GM23338 (cell line): ENCODE measurements at regions not wholly inside any gene's neighbourhood (a gene's known extent, or its start where the extent isn't known, plus 50 kb on each side); places are given as distances from the start of the nearest gene placed in this dataset.

Experiments
- EZH2 ChIP-seq: fragments of 200-600 bp; sonication (generic); IDR thresholded peaks from one replicate; pipeline ENCODE4 v1.8.0; 2017; ENCODE audit warnings: antibody characterized with exemption, mild to moderate bottlenecking, low read depth; ENCODE audit not compliant: unreplicated experiment
- EZH2phosphoT487 ChIP-seq: fragments of 200-600 bp; sonication (generic); IDR thresholded peaks from one replicate; pipeline ENCODE4 v1.8.1; 2018; ENCODE audit warnings: antibody characterized with exemption; ENCODE audit not compliant: unreplicated experiment
- POLR2AphosphoS5 ChIP-seq: IDR thresholded peaks from 2 replicates; pipeline ENCODE4 v1.6.1; 2016; ENCODE audit warnings: antibody characterized with exemption, low read depth
- TF ChIP-seq, protein P1 (sequence below), 2 experiments: fragments of 200-600 bp in 1 of 2; sonication (generic) in 1 of 2; conservative IDR thresholded peaks; 2 replicates each; pipeline versions ENCODE4 v1.5.1 to v1.6.1; 2016 to 2017; ENCODE audit warnings: antibody characterized with exemption in 2 of 2, low read depth in 2 of 2, mild to moderate bottlenecking in 2 of 2, moderate library complexity in 1 of 2

DNA sequence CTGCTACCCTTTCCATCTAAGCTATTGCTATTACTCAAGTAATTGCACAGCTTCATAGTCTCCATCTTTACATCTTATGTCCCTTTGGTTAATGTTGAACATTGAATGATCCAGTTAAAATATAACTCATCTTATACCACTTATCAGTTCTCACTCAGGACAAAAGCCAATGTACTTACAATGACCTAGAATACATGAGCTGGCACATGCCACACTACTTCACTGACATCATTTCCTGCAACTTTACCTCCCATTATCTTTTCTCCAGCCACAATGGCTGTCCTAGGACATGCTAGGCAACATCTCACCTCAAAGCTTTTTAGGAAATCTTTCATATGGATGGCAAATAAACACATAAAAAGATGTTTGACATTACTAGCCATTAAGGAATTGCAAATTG lies 309.2 kb downstream of the FOXG1 start:
- TF ChIP-seq POLR2AphosphoS5 (no peak), EZH2 (no peak), EZH2phosphoT487 (no peak)
- TF ChIP-seq, protein P1, sequence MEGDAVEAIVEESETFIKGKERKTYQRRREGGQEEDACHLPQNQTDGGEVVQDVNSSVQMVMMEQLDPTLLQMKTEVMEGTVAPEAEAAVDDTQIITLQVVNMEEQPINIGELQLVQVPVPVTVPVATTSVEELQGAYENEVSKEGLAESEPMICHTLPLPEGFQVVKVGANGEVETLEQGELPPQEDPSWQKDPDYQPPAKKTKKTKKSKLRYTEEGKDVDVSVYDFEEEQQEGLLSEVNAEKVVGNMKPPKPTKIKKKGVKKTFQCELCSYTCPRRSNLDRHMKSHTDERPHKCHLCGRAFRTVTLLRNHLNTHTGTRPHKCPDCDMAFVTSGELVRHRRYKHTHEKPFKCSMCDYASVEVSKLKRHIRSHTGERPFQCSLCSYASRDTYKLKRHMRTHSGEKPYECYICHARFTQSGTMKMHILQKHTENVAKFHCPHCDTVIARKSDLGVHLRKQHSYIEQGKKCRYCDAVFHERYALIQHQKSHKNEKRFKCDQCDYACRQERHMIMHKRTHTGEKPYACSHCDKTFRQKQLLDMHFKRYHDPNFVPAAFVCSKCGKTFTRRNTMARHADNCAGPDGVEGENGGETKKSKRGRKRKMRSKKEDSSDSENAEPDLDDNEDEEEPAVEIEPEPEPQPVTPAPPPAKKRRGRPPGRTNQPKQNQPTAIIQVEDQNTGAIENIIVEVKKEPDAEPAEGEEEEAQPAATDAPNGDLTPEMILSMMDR (conservative IDR thresholded peaks at IDR 0.05; ENCODE audit: low read depth in 2 of 2): no peak
